Erythroblast (primary cell): ENCODE measurements at regions not wholly inside any gene's neighbourhood (a gene's known extent, or its start where the extent isn't known, plus 50 kb on each side); places are given as distances from the start of the nearest gene placed in this dataset.

Experiments
- GATA1 ChIP-seq: IDR thresholded peaks from 2 replicates; pipeline ENCODE4 v1.6.1; 2011; ENCODE audit warnings: low read depth, mild to moderate bottlenecking, control low read depth, low read length, moderate library complexity
- POLR2A ChIP-seq: IDR thresholded peaks from 2 replicates; pipeline ENCODE4 v1.6.1; 2011; ENCODE audit warnings: mild to moderate bottlenecking, low read length

DNA sequence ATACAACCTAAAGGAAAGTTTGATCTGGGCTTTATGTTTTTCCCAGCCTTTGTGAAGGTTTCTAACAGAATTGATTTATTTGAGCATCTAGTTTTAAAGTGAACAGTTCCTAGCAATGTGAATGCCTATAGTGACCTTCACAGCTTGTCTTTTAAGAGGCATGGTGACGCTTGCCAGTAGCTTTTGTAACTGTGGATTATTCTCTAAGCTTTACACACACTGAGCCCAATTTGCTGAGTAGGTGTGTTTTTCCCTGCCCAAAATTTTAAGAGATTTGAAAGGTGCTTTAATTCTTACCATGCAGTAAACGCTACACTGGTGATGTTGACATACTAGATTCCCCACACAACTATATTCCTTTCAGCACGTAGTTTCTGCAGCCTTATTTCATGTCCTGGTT, 420.2 kb upstream of the AKR1E2 start:
- TF ChIP-seq POLR2A (no peak), GATA1 (no peak)
